ENCODE measurements at regions not wholly inside any gene's neighbourhood (a gene's known extent, or its start where the extent isn't known, plus 50 kb on each side); places are given as distances from the start of the nearest gene placed in this dataset.
"Not testable (repeated sequence)": the region's sequence is repeated elsewhere in the genome, so short reads cannot be mapped to it uniquely, and the experiment has no call there.

DNA sequence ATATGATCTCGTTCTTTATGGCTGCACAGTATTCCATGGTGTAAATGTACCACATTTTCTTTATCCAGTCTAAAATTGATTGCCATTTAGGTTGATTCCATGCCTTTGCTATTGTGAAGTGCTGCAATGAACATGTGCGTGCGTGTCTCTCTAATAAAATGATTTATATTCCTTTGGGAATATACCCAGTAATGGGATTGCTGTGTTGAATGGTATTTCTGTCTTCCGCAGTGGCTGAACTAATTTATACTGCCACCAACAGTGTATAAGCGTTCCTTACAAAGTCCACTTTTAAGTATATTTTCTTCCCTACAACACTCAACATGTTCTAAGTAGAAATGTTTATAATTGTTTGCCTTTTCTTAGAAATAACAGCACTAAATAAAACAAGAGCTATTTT lies 521.9 kb downstream of the DTWD2 start:
- H3K4ac ChIP-seq (ENCODE audit: low read depth, low read length): no peak overlapping the region
- no peaks in the 10 kb centered on the region for H3K23me2 ChIP-seq (ENCODE audit: insufficient read length, low read depth, low read length, poor library complexity, severe bottlenecking)
- no peak overlapping the region for H2BK5ac ChIP-seq (ENCODE audit: insufficient read length, low read length)
- H2BK20ac ChIP-seq (ENCODE audit: low read depth, low read length, poor library complexity, severe bottlenecking): no peak overlapping the region
- no peaks in the 10 kb centered on the region for H3K27me3 ChIP-seq (ENCODE audit: insufficient read depth, low read length)
- H3K27me3 Mint-ChIP-seq (ENCODE audit: low read depth): no peaks in the 10 kb centered on the region
- H4K91ac ChIP-seq (ENCODE audit: insufficient read length, low read depth, low read length): no peak overlapping the region
- no CpG with 5 or more reads among the region's 5 CpGs for whole genome bisulfite sequencing (ENCODE audit: extremely low coverage, insufficient read length, low lambda C conversion rate)
- H3K27ac Mint-ChIP-seq: no peak overlapping the region
- no peak overlapping the region for H3K18ac ChIP-seq (ENCODE audit: insufficient read length, low read depth, low read length)
- H3K27ac ChIP-seq (ENCODE audit: insufficient read length, low read depth, low read length): no peak overlapping the region
- H2BK12ac ChIP-seq (ENCODE audit: insufficient read length, low read depth, low read length): no peak overlapping the region
- no peaks in the 10 kb centered on the region for H3K9me3 ChIP-seq (ENCODE audit: control insufficient read depth, low read depth, low read length)
- H3K79me2 ChIP-seq (ENCODE audit: insufficient read depth, low read length): no peaks in the 10 kb centered on the region; the same call in 1 of the 2 replicates
- H4K8ac ChIP-seq (replicated peaks; ENCODE audit: insufficient read length, low read depth, low read length): no peak overlapping the region
- no peak overlapping the region for H3K14ac ChIP-seq (ENCODE audit: insufficient read depth, low read length)
- no peak overlapping the region for H3K4me2 ChIP-seq (ENCODE audit: insufficient read depth, insufficient read length, low read length)
- H3T11ph ChIP-seq (ENCODE audit: low read length): no peak overlapping the region
- H3K56ac ChIP-seq (ENCODE audit: insufficient read length, low read depth, low read length): no peak overlapping the region
- no peaks in the 10 kb centered on the region; a peak in 1 of 5 replicates for H3K9me3 Mint-ChIP-seq
- H3K4me3 Mint-ChIP-seq: no peak overlapping the region
- H3K4me1 Mint-ChIP-seq: peaks cover 1 to 4% of the 10 kb centered on the region in 2 experiments
- no peak for DNase-seq
- H2BK120ac ChIP-seq (ENCODE audit: low read depth, low read length, poor library complexity, severe bottlenecking): no peak overlapping the region
- H3K36me3 Mint-ChIP-seq (ENCODE audit: insufficient read depth in 1 of 3, low read depth in 3 of 3): no peaks in the 10 kb centered on the region
- no peaks in the 10 kb centered on the region for H3K79me1 ChIP-seq (ENCODE audit: insufficient read depth, low read depth, low read length, poor library complexity, severe bottlenecking)
- H2AFZ ChIP-seq (ENCODE audit: low read length): no peak overlapping the region
- H3K23ac ChIP-seq (ENCODE audit: insufficient read length, low read depth, low read length): no peak overlapping the region
- no peak overlapping the region for H2AK5ac ChIP-seq (ENCODE audit: insufficient read length, low read length)
- no peaks in the 10 kb centered on the region for H3K4me1 ChIP-seq (ENCODE audit: insufficient read depth, low read length)
- no peak overlapping the region for H4K5ac ChIP-seq (ENCODE audit: insufficient read length, low read depth, low read length)
- TF ChIP-seq, protein P1, sequence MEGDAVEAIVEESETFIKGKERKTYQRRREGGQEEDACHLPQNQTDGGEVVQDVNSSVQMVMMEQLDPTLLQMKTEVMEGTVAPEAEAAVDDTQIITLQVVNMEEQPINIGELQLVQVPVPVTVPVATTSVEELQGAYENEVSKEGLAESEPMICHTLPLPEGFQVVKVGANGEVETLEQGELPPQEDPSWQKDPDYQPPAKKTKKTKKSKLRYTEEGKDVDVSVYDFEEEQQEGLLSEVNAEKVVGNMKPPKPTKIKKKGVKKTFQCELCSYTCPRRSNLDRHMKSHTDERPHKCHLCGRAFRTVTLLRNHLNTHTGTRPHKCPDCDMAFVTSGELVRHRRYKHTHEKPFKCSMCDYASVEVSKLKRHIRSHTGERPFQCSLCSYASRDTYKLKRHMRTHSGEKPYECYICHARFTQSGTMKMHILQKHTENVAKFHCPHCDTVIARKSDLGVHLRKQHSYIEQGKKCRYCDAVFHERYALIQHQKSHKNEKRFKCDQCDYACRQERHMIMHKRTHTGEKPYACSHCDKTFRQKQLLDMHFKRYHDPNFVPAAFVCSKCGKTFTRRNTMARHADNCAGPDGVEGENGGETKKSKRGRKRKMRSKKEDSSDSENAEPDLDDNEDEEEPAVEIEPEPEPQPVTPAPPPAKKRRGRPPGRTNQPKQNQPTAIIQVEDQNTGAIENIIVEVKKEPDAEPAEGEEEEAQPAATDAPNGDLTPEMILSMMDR (conservative IDR thresholded peaks at IDR 0.05): no peak
- H4K20me1 ChIP-seq (ENCODE audit: control insufficient read depth, insufficient read depth, insufficient read length): no peaks in the 10 kb centered on the region
- no peak overlapping the region for H2BK15ac ChIP-seq (ENCODE audit: low read depth, low read length)
- H3K9ac ChIP-seq (ENCODE audit: extremely low read depth, insufficient read length, low read length): no peak overlapping the region

DNA sequence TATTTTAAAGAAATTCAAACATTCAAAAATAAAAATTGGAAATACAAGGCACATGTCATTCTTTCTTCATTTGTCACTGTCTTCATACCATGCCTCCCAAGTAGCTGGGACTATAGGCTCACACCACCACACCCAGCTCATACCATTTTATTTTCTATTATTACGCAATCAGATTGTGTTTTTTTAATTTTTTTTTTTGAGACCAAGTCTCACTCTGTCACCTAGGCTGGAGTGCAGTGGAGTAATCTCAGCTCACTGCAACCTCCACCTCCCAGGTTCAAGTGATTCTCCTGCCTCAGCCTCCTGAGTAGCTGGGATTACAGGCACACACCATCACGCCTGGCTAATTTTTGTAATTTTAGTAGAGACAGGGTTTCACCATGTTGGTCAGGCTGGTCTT lies 526.1 kb downstream of the DTWD2 start:
- H3K9me3 ChIP-seq (ENCODE audit: control insufficient read depth, low read depth, low read length); H3K4me3 Mint-ChIP-seq; H3K27me3 Mint-ChIP-seq (ENCODE audit: low read depth); H2BK120ac ChIP-seq (ENCODE audit: low read depth, low read length, poor library complexity, severe bottlenecking); H3K36me3 Mint-ChIP-seq (ENCODE audit: insufficient read depth in 1 of 3, low read depth in 3 of 3); H3K23ac ChIP-seq (ENCODE audit: insufficient read length, low read depth, low read length); H3K27ac Mint-ChIP-seq; DNase-seq; H3K4ac ChIP-seq (ENCODE audit: low read depth, low read length); H3K23me2 ChIP-seq (ENCODE audit: insufficient read length, low read depth, low read length, poor library complexity, severe bottlenecking); H2AK5ac ChIP-seq (ENCODE audit: insufficient read length, low read length); H3K9ac ChIP-seq (ENCODE audit: extremely low read depth, insufficient read length, low read length); H2BK20ac ChIP-seq (ENCODE audit: low read depth, low read length, poor library complexity, severe bottlenecking); H4K5ac ChIP-seq (ENCODE audit: insufficient read length, low read depth, low read length); H3K27me3 ChIP-seq (ENCODE audit: insufficient read depth, low read length); H3K79me1 ChIP-seq (ENCODE audit: insufficient read depth, low read depth, low read length, poor library complexity, severe bottlenecking); H2BK15ac ChIP-seq (ENCODE audit: low read depth, low read length); H3K18ac ChIP-seq (ENCODE audit: insufficient read length, low read depth, low read length); H3T11ph ChIP-seq (ENCODE audit: low read length); H3K4me1 ChIP-seq (ENCODE audit: insufficient read depth, low read length); H2AFZ ChIP-seq (ENCODE audit: low read length); H3K79me2 ChIP-seq (ENCODE audit: insufficient read depth, low read length); H3K4me2 ChIP-seq (ENCODE audit: insufficient read depth, insufficient read length, low read length); H3K9me3 Mint-ChIP-seq; H3K56ac ChIP-seq (ENCODE audit: insufficient read length, low read depth, low read length); H3K27ac ChIP-seq (ENCODE audit: insufficient read length, low read depth, low read length); H4K8ac ChIP-seq (replicated peaks; ENCODE audit: insufficient read length, low read depth, low read length); H4K91ac ChIP-seq (ENCODE audit: insufficient read length, low read depth, low read length); H4K20me1 ChIP-seq (ENCODE audit: control insufficient read depth, insufficient read depth, insufficient read length); H3K14ac ChIP-seq (ENCODE audit: insufficient read depth, low read length); H2BK12ac ChIP-seq (ENCODE audit: insufficient read length, low read depth, low read length); H2BK5ac ChIP-seq (ENCODE audit: insufficient read length, low read length): not testable (repeated sequence)
- WGBS (ENCODE audit: extremely low coverage, insufficient read length, low lambda C conversion rate): no CpG with 5 or more reads among the region's 2 CpGs
- H3K4me1 Mint-ChIP-seq: peaks cover 12 to 14% of the 10 kb centered on the region in 2 experiments
